GM21737 (cell line): ENCODE measurements at regions not wholly inside any gene's neighbourhood (a gene's known extent, or its start where the extent isn't known, plus 50 kb on each side); places are given as distances from the start of the nearest gene placed in this dataset.
"Not testable (repeated sequence)": the region's sequence is repeated elsewhere in the genome, so short reads cannot be mapped to it uniquely, and the experiment has no call there.

ENCODE experiments used
- ATAC-seq: cut with Tn5 transposase; IDR thresholded peaks from one replicate; pipeline ENCODE4 v1.9.1; 2021; ENCODE audit warnings: mild to moderate bottlenecking, moderate library complexity; ENCODE audit not compliant: unreplicated experiment

DNA sequence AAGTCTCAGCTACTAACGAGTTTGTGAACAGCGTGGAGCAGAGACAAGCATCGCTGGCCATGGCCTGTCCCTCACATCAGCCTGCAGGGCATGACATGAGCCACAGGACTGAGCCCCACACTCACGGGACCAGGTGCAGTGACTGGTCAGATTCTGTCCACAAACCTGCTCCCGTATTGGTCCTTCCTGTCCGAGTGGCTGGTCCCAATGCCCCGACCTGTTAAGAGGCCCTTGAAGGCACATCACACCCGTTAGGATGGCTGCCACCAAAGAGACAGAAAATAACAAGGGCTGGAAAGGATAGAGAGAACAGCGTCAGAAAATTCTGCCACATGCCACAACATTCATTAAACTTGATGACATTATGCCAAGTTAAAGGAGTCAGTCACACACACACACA lies 403.2 kb upstream of the MYT1L start:
- ATAC-seq = no peak

DNA sequence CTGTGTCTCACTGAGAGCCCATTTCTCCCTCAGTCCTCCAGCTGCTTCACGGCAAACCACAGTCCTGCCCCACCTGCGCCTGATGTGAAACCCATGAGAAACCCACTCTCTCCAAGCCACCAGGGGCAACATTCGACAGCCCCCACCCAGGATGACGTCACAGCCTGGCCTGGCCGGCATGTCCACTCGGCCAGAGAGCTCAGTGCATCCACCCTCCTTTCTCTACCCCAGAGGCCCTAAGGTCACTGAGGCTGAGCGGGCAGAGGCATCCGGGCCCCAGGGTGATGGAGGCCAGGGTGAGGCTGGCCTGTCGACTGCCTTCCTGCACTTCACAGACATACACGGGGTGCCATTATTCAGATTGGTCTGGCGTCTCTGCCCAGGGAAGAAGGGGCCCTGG lies 402.7 kb upstream of the MYT1L start:
- ATAC-seq = no peak

DNA sequence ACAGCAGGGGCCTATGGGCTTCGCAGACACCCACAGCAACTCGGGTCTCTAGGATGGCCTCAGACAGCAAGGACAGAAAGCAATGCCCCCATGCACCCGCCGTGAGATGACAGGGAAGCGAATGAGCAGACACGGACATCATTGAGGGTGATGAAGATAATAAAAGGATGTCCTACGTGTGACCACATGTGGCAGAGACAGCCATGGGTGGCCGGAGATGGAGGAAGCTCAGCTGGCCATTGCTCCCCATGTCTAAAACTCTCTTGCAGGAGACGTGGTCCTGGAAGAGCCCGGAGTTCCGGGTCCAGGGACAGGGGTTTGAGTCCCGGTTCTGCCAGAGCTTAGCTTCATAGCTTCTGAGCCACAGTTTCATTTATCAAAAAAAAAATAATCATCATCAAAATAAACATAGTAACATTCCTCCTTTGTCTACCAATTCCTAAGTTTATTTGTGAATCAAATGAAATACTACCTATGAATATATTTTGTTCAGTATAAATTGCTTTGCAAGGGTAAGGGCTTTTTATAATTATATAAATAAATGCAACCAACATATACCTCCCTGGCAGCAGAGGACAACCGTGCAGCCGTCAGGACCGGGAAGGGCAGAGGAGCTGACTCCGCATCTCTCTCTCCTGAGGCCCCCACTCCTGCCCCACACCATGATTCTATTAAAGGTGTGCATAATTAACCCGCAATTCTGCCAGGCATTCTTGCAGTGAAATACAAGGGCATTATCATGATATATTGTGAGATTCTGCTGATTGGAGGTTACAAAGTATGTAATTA lies 401.4 kb upstream of the MYT1L start:
- no peak for ATAC-seq

DNA sequence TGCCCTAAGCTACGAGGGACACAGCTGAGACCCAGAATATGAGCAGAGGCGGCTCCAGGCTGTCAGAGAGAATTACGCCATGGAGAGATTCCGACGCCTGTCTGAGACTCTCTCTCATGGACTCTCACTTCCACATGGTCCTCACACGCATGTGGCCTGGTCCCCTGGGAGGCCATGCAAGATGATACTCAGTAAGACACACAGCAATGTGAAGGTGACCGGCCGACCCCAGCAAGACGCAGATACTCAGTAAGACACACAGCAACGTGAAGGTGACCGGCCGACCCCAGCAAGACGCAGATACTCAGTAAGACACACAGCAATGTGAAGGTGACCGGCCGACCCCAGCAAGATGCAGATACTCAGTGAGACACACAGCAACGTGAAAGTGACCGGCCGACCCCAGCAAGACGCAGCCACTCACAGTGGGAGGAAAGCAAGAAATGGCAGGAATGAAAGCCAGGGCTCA lies 400.8 kb upstream of the MYT1L start:
- ATAC-seq = no peak

DNA sequence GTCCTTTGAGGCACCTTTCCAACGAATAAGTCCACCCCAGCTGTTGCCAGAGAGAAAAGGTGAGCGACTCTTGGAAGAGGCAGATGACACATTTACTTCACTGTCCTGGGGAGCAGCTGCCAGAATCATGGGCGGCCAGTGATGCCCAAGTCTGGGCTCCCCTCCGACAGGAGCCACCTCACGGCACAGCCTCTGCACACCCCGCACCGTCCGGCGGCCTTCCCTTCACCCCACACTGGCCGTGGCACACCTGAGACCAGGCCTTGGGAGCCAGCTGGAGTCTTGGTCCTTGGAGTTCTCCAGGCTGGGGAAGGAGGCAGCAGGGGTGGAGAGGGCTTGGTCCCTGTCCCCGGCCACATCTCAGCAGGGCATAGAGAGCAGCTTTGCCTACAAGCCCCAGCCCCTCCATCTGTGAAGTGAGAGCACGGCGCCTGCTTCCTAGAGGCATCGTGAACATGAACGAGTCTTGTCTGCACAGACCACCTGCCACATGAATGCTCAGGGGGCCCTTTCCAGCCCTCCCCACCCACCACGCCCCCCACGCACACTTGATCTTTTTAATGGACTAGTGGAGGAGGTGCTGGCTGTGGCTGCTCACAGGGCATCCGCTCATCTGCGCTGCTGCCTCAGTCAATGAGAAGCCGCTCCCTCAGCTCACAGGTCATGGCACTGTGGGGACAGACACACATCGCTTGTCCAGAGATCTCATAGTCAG lies 400.2 kb upstream of the MYT1L start:
- no peak for ATAC-seq

DNA sequence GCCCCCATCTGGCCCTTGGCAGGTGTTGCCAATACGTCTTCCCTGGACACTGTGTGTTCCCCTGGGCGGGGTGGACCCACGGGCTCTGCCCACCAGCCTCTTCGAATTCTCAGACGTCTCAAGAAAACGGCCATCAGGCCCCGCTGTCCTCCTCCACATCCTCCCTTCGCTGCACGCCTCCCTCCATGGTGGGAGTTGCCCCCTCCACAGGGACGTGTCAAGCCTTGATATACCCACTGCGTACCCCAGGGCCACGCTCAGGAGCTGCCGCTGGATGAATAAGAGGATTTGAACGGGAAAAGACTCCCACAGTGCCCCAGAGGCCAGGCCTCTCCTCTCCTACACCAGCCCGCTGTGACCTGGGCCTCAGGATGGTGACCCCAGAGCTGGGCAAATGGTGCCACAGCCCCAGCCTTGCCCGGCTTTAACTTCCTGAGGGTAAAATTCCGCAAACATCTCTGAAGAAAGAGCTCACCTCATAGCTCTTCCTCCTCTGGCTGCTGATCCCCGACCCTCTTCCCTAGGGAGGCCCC lies 399.3 kb upstream of the MYT1L start:
- no peak for ATAC-seq

DNA sequence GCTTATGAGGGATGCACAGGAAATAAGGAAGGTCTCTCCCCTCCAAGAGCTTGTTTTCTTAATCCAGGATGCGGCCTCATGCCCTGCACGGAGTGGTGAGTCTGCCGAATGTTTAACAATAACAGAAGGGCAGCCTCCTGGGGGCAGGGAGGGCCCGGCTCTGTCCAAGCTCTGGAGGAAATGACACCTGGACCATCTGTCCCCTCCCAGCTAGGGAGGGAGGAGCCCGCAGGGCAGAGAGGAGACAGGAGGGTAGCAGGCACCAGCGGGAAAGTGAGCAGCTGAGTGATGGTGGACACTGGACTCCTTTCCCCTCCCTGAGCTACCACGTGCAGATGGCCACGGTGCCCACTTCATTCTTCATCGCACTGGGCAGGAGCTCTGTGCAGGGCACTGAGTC lies 398.2 kb upstream of the MYT1L start:
- no peak for ATAC-seq

DNA sequence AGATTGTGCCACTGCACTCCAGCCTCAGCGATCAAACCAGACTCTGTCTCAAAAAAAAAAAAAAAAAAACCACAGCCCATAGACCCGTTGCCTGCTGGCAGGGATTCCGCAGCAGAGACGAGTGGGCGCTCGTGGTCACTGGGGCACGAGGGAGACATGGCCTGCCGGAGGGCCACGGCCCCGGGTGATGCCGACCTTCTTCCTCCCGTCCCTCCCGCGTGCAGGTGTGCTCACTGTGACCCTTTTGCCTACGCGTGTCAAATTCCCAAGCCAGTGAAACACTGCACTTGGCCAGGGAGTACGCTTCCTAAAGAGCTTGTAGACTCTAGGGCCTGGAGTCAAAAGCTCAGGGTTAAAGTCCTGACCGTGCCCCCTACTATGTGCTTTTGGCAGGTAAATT lies 397.6 kb upstream of the MYT1L start:
- ATAC-seq = no peak

DNA sequence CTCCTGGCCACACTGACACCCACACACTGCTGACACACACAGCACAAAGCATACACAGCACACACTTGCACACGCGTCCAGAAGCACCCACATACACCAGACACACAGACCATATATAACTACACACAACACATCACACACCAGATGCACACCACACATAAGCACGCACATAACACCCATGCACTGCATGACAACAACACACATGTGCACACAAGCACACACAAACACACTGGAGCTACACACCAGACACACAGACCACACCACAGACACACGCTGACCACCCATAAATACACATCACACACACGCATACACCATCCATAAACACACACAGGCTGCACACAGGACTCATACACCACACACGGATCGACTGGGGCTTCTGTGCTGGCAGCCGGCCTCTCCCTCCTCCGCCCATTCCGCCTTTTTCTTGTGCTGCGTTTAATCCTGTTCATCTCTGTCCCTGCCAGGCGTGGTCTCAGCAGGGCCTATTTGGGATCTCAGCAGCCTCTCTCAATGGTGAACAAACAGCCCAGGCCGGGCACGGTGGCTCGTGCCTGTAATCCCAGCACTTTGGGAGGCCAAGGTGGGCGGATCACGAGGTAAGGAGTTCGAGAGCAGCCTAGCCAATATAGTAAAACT lies 396.9 kb upstream of the MYT1L start:
- ATAC-seq = no peak

DNA sequence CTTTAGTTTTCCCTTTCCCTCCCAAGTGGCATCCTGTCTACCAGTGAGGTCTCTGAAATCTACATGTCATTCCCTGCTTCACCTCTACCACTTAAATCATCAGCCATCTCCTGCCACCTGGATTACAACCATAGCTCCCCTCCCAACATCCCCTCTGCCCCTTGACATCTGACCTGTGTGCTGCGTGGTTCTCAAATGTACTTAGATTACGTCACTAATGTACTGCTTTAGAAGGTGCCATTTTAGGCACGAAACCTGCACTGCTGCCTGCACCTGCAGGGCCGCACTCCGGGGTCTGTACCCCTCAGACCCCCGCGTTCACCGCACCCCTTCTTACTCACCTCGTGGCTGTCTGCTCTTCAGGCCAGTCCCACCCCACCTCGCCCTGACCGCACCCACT lies 395.1 kb upstream of the MYT1L start:
- ATAC-seq = no peak

DNA sequence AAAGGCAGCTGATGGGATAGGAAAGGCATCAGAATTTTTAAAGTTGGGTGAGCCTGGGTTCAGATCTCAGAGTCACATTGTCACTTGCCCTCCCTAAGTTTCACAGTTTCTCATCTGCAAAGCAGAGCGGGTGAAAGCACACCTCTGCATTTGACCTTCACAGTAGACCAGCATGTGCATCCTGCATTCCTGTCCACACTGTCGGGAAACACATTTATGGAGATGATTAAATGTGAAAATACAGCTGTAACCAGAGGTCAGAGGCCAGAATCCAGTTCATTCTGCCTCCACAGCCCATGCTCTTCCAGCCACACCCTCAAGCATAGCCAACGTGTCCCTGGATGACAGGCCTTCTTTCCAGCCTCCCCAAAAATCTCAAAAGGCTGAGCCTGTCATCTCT lies 392.0 kb upstream of the MYT1L start:
- no peak for ATAC-seq

DNA sequence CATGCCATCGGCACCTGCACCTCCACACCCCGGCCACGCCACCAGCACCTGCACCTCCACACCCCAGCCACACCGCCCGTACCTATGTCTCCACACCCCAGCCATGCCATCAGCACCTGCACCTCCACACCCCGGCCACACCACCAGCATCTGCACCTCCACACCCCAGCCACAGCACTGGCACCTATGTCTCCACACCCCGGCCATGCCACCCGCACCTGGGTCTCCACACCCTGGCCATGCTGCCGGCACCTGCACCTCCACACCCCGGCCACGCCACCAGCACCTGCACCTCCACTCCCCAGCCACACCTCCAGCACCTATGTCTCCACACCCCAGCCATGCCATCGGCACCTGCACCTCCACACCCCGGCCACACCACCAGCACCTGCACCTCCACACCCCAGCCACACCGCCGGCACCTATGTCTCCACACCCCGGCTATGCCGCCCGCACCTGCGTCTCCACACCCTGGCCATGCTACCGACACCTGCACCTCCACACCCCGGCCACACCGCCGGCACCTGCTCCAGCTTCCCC lies 390.3 kb upstream of the MYT1L start:
- no peak for ATAC-seq

DNA sequence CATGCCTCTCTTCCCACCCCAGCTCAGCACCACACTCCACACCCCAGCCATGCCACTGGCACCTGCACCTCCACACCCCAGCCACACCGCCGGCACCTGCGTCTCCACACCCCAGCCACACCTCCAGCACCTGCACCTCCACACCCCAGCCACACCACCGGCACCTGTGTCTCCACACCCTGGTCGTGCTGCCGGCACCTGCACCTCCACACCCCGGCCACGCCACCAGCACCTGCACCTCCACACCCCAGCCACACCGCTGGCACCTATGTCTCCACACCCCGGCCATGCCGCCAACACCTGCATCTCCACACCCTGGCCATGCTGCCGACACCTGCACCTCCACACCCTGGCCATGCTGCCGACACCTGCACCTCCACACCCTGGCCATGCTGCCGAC lies 389.7 kb upstream of the MYT1L start:
- not testable (repeated sequence) for ATAC-seq

DNA sequence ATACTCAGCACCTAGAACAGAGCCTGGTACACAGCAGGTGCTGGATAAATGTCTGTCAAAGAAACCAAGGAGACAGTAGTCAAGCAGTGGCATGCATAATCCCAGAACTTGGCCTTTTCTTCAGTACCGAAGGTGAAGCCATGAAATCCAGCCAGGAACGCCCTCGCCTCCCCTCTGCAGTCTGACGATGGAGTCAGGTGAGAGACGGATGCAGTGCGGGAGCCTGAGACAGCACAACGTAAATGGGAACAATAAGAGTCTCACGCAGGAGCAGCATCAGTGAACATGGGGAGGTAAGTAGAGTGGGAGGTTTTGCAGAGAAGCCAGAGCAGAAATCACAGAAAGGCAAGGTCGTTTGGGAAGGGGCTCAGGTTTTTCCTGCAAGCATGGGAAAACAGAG lies 389.3 kb upstream of the MYT1L start:
- no peak for ATAC-seq

DNA sequence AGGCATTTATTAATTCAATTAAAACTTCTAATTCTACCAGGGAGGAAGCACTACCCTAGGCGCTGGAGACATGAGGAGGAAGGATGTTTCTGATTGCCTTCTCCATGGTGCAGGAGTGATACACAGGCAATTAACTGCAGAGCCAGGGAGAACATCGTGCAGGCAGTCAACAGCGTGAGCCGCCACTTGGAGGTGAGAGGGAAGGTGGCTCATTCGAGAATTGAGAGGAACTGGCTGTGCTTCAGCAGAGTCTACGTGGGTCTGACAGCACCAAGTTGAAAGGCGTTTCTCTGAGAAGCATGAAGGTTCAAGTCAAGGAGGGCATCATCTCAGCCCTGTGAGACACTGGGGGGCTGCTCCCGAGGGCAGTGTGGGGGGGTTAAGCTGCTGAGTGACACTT lies 388.7 kb upstream of the MYT1L start:
- no peak for ATAC-seq

DNA sequence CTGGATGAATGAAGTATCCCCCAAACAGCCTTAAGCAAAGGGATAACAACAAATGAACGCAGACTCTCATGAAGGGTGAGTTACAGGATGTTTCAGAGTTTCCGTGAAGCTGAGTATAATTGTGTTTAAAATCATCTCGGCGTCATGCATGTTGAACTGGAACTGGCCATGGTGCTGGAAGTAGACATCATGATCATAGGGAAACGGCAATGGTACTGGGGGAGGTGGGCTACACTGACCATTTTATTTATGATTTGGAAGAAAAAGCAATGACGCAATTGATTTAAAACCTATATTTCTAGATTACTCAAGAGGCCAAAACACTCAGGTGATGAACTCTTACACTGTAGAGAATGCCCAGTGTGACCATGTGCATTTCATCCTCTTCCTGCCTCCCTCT lies 387.9 kb upstream of the MYT1L start:
- no peak for ATAC-seq

DNA sequence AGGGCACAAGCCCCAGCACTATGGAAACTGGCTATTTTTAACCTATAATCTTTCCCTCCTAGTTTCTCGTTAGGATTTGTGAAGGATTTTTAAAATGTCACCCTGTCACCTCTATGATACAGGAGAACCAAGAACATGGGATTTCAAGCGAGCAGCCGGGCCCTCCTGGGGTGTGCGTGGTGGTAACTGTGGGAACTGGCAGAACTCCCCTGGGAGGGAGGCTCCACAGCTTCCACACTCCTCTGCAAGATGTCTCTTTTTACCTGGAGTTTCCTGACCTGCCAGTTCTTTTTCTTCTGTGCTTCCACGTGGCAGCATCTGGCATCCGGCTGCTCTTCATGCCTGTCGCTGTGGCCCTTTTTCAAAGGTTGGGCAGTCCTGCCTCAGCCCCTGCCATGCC lies 386.3 kb upstream of the MYT1L start:
- no peak for ATAC-seq

DNA sequence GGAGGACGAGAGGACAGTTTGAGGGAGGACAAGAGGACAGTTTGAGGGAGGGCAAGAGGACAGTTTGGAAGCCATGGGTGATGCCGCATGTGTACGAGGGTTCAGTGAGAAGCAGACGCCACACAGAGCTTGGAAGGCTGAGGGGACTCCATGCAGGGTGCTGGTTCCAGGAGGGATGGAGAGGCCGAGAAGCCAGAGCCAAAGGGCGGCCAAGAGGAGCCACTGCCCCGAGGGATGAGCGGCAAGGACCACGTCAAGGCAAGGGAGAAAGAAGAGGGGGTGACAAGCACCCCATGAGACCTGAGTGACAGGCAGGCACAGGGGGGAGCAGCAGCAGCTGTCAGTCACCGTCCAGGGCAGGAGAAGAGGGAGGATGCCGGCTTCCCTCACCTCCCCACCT lies 385.7 kb upstream of the MYT1L start:
- ATAC-seq = no peak

DNA sequence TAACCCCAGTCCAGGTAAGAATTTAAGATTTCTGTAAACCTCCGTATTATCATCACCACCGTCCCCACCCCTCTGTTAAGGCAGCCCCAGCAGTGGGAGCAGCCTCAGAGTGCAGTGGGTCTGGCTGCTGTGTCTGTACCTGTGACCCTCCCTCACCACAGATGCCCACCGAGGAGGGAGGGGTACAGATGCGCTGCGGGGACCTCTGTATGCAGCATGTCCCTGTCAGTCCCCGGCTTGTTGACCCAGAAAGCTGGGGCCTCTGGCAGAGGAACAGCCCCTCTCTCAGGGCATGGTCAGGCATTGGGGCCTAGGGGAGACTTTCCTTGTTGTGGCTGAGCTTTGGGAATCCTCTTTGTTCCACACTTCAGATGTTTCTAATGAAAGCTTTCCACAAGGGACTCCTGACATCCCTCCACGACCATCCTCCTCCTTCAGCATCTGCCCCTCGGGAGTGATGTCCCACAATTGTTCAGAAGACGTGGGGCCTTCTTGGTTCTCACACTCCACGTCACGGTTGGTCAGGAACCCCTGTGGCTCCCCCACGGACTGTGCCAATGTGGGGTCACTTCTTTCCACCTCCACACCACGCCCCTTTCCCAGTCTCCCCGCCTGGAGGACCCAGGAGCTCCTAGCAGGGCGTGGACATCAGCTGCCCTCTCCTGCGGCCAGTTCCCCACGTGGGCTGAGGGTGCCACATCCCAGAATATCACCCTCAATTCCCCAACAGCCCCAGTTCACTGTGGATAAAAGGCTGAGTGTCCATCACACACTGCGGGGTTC lies 384.2 kb upstream of the MYT1L start:
- ATAC-seq = no peak

DNA sequence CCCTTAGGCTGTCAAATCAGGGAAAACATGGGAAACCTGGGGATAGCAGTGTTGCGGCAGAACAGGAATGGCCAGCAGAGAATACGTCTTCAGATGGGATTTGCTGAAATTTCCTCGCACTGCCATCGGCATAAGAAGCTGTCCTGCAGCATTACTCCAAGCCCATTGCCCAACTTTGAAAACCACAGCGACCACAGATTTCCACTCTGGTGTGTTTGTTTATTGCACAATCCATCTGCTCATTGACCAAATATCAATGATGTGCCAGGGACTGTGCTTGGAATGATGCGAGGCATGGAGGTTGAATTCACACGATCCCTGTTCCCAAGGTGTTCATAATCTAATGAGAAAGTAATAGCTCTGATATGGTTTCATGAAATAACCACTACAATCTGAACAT lies 383.3 kb upstream of the MYT1L start:
- no peak for ATAC-seq

DNA sequence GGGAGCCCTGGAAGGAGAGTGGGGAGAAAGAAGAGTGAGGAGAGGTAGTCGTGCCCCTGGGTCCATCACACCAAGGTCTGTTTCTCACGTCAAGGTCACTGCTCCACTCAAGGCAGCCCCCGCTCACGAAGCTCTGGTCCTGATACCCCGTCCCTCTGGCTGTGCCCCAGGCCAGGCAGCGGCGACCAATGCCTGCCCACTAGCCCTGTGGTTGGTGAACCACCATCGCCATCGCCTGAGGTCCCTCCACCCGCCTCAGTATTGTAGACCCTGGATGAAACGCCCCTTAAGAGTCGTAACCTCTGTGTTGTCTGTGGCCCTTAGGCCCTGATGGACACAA lies 378.3 kb upstream of the MYT1L start:
- no peak for ATAC-seq
